Body of pancreas (tissue), 4 donors: ENCODE measurements at regions not wholly inside any gene's neighbourhood (a gene's known extent, or its start where the extent isn't known, plus 50 kb on each side); places are given as distances from the start of the nearest gene placed in this dataset.

Source experiments
- POLR2A ChIP-seq, 3 donors: fragments of 450-650 bp; IDR thresholded peaks; one replicate each; pipeline ENCODE4 v1.6.1; 2016; ENCODE audit warnings: antibody characterized with exemption in 3 of 3, mild to moderate bottlenecking in 2 of 3
- TF ChIP-seq, protein P1 (sequence below), 7 experiments: fragments of 450-650 bp in 4 of 7; fragments of 200-600 bp in 3 of 7; sonication (generic) in 3 of 7; IDR thresholded peaks; one replicate each; pipeline ENCODE4 v1.5.1; 2016 to 2019; ENCODE audit warnings: antibody characterized with exemption in 7 of 7

DNA sequence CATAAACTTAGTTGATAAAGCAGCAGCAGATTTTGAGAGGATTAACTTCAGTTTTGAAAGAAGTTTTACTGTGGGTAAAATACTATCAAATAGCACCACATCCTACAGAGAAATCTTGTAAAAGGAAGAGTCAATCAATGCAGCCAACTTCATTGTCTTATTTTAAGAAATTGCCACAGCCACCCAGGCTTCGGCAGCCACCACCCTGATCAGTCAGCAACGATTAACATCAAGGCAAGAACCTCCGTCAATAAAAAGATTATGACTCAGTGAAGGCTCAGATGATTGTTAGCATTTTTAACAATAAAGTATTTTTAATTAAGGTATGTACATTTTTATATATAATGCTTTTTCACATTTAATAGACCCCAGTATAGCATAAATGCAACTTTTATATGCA, 122.3 kb upstream of the NR4A3 start:
- no peak for TF ChIP-seq POLR2A (IDR thresholded peaks at IDR 0.05)
- TF ChIP-seq, protein P1, sequence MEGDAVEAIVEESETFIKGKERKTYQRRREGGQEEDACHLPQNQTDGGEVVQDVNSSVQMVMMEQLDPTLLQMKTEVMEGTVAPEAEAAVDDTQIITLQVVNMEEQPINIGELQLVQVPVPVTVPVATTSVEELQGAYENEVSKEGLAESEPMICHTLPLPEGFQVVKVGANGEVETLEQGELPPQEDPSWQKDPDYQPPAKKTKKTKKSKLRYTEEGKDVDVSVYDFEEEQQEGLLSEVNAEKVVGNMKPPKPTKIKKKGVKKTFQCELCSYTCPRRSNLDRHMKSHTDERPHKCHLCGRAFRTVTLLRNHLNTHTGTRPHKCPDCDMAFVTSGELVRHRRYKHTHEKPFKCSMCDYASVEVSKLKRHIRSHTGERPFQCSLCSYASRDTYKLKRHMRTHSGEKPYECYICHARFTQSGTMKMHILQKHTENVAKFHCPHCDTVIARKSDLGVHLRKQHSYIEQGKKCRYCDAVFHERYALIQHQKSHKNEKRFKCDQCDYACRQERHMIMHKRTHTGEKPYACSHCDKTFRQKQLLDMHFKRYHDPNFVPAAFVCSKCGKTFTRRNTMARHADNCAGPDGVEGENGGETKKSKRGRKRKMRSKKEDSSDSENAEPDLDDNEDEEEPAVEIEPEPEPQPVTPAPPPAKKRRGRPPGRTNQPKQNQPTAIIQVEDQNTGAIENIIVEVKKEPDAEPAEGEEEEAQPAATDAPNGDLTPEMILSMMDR (IDR thresholded peaks at IDR 0.05), result no peak
